GM18511 (cell line): ENCODE measurements at regions not wholly inside any gene's neighbourhood (a gene's known extent, or its start where the extent isn't known, plus 50 kb on each side); places are given as distances from the start of the nearest gene placed in this dataset.

ENCODE experiments used
- ATAC-seq: cut with Tn5 transposase; IDR thresholded peaks from one replicate; pipeline ENCODE4 v1.9.1; 2021; ENCODE audit warnings: mild to moderate bottlenecking, moderate library complexity; ENCODE audit not compliant: unreplicated experiment

- ATAC-seq, result no peak
Measured at GRCh38 chr13:105290596-105290995, 1244.9 kb downstream of the EFNB2 start.

- no peak for ATAC-seq
Measured at GRCh38 chr13:105285526-105285925, 1249.9 kb downstream of the EFNB2 start.

GRCh38 chr13:105282406-105283285, 1252.8 kb downstream of the EFNB2 start:
- ATAC-seq, result no peak

GRCh38 chr13:105278943-105279381, 1256.5 kb downstream of the EFNB2 start:
- ATAC-seq, result no peak

GRCh38 chr13:105276571-105276970, 1258.9 kb downstream of the EFNB2 start:
- ATAC-seq, result no peak

- no peak for ATAC-seq
Measured at GRCh38 chr13:105273665-105274222, 1261.7 kb downstream of the EFNB2 start.

GRCh38 chr13:105272660-105273631, 1262.5 kb downstream of the EFNB2 start:
- no peak for ATAC-seq

- no peak for ATAC-seq
Measured at GRCh38 chr13:105266615-105267014, 1268.8 kb downstream of the EFNB2 start.

GRCh38 chr13:105262579-105262978, 1272.9 kb downstream of the EFNB2 start:
- ATAC-seq, result no peak

GRCh38 chr13:105259426-105259825, 1276.0 kb downstream of the EFNB2 start:
- ATAC-seq, result no peak

GRCh38 chr13:105255472-105255871, 1280.0 kb downstream of the EFNB2 start:
- ATAC-seq, result no peak

- no peak for ATAC-seq
Measured at GRCh38 chr13:105251293-105251692, 1284.2 kb downstream of the EFNB2 start.

GRCh38 chr13:105247830-105248229, 1287.6 kb downstream of the EFNB2 start:
- no peak for ATAC-seq

- ATAC-seq, result no peak
Measured at GRCh38 chr13:105240371-105240770, 1295.1 kb downstream of the EFNB2 start.

- no peak for ATAC-seq
Measured at GRCh38 chr13:105232439-105232838, 1303.0 kb downstream of the EFNB2 start.

GRCh38 chr13:105232006-105232405, 1303.5 kb downstream of the EFNB2 start:
- ATAC-seq, result no peak

- ATAC-seq, result no peak
Measured at GRCh38 chr13:105231579-105231978, 1303.9 kb downstream of the EFNB2 start.

- ATAC-seq, result no peak
Measured at GRCh38 chr13:105220881-105221280, 1314.6 kb downstream of the EFNB2 start.

GRCh38 chr13:105220063-105220462, 1315.4 kb downstream of the EFNB2 start:
- no peak for ATAC-seq

- ATAC-seq, result no peak
Measured at GRCh38 chr13:105219651-105220050, 1315.8 kb downstream of the EFNB2 start.

GRCh38 chr13:105213512-105213911, 1322.0 kb downstream of the EFNB2 start:
- ATAC-seq, result no peak
